Ammon's horn (tissue), 1 donor: ENCODE measurements at regions not wholly inside any gene's neighbourhood (a gene's known extent, or its start where the extent isn't known, plus 50 kb on each side); places are given as distances from the start of the nearest gene placed in this dataset.
A peak's percentile ranks its signal among the peaks of the same experiment; 100 is the strongest.
"Not testable (repeated sequence)": the region's sequence is repeated elsewhere in the genome, so short reads cannot be mapped to it uniquely, and the experiment has no call there.

Experiments
- DNase-seq: peaks from one replicate; pipeline ENCODE4 v3.0.0-alpha.2; 2016; ENCODE audit warnings: low spot score

DNA sequence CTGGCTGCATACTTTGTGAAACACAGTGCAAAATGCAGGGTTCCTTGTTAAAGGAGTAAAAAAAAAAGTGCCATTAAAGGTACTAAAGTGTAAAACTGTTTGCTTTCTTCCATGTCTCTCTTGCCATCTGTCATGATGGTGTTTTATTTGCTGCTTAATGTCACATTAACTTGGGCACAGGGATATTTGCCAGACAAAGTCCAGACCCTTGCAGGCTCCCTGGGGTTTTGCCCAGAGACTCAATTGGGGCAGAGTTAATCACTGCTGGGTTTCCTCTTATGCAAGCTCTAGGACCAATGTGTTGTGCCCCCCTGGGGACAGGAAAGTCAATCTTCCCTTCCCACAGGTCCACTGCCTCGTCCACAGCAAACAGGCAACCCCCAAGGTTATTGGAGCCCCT, 274.3 kb upstream of the SGCD start:
- no peak for DNase-seq

DNA sequence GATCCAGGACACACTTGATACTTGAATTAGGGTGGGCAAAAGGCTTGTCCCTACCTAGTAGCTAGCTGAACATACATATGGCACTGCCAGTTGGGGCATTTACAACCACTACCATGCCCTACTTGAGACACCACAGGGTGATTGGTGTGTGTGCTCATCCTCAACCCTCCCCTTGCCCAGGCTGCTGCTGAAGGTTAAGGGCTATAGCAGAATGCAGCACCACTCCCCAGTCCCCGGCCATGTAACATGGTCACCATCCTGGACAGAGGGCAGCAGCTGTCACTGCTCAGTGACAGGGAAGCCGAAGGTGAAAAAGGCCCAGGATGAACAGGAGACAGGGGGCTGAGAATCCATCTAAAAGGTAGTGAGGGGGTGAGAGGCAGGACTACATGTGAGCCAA, 273.9 kb upstream of the SGCD start:
- no peak for DNase-seq

DNA sequence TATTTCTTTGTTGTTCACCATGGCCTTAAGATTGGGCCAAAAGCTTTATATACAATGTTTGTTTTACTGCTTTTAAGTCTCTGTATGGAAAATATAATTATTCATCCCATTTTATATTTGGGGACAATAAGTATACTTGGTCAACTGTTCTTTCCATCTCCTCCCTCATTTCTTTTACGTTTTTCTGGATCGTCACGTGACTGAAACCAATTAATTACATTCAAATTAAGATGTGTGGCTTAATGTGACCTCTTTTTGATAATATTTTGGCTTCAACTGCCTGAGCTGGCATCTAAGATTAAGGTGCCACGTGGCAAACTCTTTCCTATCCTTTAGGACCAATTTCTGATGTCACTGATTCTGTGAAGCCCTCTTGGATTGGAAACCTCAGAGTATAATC, 250.1 kb upstream of the SGCD start:
- DNase-seq: no peak

DNA sequence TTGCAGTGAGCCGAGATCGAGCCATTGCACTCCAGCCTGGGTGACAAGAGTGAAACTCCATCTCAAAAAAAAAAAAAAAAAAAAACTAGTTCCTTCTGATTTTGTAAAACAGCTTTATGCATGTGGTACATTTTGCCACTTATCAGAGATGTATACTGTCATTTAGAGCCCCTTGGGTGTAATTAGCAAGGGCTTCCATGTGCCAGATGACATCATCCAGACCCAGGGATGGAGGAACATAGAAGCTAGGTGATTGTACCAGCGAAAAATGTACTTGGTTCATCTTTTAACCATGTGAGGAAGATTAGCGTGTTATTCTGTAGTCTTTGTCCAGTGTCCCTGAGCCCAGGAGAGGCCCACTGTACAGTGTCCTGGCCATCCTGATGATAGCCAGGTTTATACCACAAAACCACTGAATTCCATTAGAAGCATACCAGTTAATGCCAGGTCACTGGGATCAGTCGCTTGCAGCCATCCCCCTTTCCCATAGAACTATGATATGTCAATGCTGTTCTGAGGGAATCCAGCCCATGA, 239.3 kb upstream of the SGCD start:
- no peak for DNase-seq

DNA sequence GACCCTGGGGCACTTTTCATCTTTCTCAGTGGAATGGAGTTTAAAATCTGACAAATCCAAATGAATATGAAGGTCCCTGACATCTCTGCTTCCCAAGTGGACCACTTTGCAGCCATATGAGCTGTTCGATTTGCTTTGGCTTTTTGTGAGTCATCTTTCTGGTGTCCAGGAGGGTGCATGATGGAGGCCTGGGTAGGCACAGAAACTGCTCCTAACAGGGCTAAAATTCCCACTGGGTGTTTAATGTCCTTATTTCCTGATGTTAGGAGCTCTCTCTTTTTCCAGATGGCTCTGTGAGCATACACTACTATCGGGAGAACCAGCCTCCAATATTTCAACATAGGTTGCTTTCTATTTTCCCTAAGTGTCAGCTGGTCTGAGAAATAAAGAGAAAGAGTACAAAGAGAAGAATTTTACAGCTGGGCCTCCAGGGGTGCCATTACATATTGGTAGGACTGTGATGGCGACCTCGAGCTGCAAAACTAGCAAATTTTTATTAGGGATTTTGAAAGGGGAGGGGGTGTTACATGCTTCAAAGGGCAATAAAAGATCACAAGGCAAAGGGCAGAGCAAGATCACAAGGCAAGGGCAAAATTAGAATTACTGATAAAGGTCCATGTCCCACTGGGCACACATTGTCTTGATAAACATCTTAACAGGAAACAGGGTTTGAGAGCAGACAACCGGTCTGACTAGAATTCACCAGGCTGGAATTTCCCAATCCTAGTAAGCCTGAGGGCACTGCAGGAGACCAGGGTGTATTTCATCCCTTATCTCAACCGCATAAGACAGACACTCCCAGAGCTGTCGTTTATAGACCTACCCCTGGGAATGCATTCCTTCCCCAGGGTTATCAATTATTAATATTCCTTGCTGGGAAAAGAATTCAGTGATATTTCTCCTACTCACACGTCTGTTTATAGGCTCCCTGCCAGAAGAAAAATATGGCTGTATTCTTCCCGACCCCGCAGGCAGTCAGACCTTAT, 236.7 kb upstream of the SGCD start:
- not testable (repeated sequence) for DNase-seq

DNA sequence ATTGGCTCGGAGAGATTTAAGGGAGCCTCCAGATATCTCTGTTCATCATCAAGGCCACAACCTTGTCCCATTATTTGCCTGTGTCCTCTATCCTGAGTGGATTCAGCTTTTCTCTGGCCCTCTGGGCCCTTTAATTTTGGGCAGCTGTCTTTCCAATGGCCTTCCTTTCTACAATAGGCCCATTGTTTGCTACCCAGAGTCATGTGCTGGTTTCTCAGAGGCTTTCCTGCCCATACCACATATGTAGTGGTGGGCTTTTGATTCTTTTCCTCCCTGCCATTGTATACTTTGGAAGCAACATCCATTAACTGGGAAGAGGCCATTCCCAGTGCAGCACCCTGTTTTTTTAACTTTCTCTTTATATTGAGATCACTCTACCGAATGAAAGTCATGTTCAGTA, 233.9 kb upstream of the SGCD start:
- DNase-seq: peak; percentile 17

DNA sequence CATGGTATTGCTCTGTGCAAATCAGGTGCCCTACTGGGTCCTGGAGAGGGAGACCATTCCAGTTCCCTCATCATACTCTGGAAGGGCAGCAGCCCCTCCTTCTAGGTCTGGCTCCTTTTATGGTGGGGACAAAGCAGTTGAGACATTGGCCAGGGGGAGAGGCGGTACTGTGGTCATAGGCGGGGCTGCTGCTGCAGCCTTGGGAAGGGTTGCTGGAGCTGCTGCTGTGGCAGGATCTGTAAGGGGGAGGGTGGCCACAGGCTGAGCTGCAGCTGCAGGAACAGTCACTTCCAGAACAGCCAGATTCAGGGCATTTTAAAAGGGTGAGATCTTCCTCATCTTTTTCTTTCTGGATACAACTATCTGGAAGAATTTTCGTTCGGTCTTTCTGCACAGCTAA, 233.0 kb upstream of the SGCD start:
- peak; percentile 80 for DNase-seq

DNA sequence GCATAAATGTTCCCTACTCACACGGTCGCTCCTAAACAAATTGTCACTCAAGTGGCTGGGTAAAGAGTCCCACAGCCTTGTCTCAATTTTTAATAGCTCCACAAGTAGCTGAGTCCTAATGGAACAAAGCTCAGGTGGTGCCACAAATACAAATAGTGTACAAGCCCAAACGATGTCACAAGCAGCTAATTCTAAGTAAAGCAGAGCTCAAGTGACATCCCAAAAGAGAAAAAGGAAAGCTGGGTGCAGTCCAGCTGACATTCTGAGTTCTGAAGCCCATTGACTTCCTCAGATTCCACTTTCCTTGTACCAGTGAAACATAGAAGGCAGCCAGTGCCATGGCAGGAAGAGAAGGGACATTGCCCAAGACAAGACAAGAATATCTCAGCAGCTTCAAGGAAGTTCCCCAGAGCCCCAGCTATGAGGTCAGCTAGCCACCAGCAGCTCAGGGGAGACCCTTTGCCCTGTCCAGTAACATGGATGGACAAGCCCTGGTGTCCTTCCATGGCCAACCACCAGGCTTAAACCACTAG, 231.2 kb upstream of the SGCD start:
- no peak for DNase-seq

DNA sequence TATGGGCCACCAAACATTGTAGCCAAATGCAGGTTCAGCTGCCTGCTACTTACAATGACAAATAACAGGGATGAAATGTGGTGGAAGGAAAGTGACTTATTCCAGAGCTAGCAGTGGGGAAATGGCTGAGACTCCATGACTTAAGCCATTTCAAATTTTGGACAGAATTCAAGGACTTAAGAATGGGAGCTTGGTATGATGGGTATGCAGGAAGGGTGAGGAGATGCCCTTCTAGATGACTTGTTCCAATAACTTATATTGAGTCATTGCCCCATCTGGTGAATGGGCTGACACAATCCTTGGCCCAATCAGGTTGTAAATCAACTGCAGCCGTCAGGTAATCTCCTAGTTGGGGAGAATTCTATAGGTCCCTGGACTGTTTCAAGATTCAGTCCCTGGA, 230.7 kb upstream of the SGCD start:
- no peak for DNase-seq

DNA sequence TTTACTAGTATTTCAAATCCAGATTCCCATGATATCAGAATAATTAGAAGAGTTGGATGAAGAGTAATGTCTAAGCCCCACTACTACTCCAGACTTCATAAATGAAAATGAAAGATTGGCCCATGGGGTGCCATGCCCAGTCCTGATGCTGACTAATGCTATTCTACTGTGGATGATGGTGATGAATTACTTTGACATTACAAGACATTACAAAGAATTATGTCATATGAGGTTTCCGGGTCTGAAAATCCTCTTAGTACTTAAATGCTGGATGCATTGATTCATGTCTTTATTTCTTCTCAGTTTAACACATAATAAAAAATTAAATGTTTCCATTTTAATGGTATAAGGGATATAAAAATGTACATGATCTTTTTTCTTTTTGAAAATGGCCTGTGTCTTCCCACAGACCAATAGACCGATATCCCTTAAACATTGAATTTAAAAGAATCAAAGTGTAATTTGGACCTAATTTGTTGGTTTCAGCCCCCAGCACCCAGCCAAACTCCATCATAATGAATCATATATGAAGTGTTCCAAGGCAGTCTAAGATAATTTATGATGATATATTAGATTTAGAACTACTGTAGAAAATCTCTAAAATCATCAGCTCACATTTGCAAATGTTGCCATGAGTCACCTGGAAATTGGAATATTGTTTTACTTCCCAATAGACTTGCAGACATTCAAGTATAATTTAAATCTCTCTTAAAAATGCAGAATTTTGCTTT, 223.6 kb upstream of the SGCD start:
- no peak for DNase-seq

DNA sequence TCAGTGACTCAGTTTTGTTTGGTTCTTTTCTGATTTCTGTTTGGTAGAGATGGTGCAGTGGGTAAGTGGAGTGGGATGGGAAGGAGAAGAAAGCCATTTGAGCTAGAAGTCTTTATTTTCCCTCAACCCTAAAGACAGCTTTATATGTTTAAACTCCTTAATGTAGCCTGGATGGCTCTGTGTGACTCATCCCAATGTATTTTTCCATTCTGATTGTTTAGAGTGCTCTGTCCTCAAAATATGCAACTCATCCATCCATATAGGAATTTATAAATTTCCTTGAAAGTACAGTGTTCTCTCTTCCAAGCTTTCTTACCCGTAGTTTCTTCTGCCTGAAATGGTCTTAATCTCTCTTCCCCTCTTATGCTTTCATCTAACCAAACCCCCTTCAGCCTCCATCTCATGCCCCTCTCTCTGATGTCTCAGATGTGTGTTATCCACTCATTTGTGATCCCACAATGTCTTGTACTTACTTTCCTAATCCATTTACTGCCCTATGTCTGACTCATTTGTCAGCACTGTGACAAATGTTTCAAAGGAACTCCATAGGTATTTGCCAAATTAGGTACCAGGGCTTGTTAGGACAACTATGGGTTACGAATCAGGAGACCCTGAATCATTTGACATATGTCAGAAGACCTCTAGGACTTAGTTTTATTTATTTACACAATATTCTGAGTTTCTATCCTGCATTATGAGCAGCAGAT, 217.5 kb upstream of the SGCD start:
- DNase-seq: no peak

DNA sequence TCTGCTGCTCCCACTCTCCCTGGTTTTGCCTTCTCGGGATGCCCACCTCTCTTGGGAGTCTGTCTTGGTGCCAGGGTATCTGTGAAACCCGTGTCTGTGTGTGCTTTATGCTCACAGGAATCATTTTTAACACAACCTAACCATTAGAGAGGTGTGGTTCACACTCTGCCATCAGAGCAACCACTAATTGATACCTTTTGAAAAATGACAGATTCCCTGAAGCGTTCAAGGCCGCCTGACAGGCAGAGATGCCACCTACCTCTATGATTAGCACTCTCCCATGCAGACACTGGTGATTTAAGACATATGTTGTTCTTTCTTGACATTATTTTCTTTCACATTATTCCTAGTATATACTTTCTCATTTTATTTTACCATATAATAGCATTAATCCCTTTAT, 207.3 kb upstream of the SGCD start:
- DNase-seq: no peak

DNA sequence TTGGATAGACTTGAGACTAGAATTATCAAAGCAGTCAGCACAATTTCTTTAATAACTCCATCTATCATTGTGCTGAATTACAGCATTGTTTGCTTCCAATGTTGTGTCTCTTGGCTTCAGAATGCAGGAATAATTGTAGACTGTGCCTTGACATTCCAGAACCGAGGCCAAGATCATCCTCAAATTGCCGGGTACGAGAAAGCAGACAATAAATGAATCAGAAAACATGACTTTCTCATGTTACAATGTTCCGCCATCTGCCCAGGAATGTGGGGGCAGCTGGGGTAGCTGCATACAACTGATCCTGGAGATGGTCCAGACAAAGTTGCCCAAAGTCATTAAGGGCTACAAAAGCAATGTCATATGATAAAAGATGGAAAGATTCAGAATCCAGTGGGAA, 206.2 kb upstream of the SGCD start:
- no peak for DNase-seq

DNA sequence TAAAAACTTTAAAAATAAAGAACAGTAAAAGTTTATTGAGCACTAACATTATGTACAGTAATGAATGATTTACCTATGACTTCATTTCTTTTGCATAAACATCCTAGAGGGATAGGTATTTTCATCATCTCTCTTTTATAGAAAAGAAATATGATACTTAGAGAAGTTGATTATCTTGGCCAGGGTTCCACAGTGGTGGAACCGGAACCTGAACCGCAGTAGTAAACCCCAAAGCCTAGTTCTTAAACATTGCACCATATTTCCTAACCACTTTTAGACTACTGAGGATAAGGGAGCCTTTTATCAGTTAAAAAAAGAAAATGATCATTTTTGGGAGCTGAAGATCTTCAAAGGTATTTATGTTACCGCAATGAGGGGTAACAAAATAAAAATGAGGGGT, 205.7 kb upstream of the SGCD start:
- DNase-seq: no peak

DNA sequence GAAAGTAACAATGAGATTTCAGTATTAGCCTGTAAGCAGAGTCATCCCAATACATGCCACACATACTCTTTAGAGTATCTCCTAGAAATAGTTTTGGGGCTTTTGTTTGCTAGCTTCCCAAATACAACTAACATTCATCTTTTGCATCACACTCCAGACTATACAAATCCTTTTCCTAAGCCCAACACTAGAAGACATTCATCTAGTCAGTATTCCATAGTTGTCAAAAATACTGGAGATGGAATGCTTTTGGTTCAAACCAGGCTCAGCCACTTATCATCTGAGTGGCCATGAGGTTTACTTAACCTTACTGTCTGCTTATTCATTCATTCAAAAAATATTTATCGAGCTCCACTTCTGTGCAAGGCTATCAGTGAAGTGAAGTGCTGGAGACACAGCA, 205.1 kb upstream of the SGCD start:
- DNase-seq: no peak

DNA sequence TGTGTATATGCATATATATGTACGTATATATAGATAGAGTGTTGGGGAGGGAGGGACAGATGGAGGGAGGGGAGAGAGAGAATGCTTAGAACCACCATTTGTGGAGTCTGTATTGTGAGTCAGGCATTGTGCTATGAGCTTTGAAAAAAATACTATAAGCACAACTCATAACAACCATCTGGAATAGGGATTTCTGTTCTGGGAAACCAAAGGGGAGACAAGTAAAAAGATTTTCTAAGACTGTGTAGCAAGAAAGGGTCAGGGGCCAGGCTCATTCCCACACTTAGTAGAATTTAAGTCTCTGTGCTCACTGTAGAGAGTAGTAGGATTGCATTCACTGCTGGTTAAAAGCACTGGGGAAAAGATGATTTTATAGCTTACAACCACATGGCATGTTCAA, 202.3 kb upstream of the SGCD start:
- DNase-seq: no peak

DNA sequence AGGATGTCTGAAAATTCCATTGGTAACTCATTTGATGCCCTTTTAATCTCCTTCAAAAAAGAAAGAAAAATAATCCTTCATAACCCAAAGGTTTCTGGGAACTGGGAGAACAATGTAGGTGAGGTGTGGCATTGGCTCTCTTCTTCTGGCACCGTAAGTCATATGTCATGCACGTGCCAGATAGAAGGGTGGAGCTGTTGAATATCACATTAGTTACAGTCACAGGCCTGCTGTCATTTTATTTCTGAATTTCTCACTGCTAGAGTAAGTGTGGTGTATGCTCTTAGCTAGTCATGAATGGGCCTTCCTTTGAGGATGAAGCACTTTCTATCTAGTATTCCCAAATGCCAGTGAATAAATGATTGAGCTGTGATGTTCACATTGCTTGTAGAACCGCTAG, 201.8 kb upstream of the SGCD start:
- no peak for DNase-seq

DNA sequence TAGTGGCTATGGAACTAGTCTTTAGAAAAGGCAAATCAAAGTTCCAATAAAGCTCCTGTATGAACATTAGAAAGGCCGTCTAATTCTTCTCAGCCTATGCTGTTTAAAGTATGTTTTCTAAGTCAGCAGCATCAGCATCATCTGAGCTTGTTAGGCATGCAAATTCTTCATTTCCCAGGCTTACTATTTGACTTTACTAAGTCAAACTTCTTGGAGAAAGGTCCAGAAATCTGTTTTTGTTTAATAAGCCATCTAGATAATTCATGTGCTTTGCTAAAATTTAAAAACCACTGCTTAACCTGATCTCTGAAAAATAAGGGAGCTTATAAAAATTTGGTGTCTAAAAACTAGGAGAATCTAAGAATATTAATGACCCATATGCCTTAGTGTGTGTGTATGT, 200.2 kb upstream of the SGCD start:
- no peak for DNase-seq

DNA sequence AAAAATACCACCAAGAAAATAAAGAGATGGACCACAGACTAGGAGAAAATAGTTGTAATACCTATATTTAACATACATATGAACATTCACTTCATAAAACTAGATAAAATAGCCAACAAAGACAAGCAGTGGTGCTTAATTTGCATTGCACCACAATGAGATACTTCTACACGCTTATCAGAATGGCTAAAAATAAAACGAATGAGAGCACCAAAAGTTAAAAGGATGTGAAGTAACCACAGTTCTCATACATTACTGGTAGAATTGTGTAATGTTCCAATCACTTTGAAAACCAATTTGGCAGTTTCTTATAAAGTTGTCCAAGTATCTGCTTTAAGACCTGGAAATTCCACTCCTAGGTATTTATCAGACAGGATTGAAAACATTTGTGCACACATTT, 198.9 kb upstream of the SGCD start:
- no peak for DNase-seq

DNA sequence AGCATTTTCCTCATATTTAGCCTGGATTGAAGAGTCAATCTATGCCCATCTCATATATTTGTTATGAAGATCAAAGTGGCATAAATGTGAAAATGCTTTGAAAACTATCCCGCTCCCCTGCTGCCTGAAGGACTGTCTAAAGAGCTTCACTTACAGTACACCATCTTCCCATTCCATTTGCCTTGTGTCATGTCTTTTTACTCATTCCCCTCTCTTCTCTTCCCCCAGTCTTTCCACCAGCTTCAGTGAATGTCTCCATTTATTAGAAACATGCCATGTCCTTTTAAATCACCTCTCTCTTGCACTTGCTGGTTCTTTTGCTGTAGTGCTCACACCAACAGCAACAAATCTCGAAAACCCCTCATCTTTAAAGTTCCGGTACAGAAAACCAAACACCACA, 192.7 kb upstream of the SGCD start:
- DNase-seq: no peak

DNA sequence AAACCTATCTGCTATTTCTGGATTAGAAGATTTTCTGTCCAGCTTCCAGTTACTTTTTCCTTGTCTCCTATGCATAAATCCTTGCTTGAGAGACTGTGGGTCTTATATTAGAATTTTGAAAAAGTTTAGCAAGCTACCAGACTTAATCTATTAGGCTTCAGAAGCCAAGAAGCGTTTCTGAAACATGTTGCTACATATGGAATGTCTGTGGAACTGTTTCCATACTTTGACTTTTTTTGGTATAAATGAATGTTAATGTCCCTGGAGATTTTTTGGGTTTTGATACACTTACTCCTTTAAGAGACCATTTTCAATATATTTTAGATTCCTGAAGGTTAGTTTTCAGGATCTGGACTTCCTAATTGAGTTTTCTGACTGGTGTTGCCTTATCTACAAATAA, 191.4 kb upstream of the SGCD start:
- DNase-seq: no peak
